Activated CD8-positive, alpha-beta T cell treated with anti-CD3 and anti-CD28 coated beads for 36 hours (primary cell): ENCODE measurements at regions not wholly inside any gene's neighbourhood (a gene's known extent, or its start where the extent isn't known, plus 50 kb on each side); places are given as distances from the start of the nearest gene placed in this dataset.
"Not testable (repeated sequence)": the region's sequence is repeated elsewhere in the genome, so short reads cannot be mapped to it uniquely, and the experiment has no call there.

Source experiments
- ATAC-seq: fragments of 200-7000 bp; cut with Tn5 transposase; one replicate; pipeline ENCODE4 v1.10.0; 2021; ENCODE audit warnings: mild to moderate bottlenecking, moderate library complexity
- CTCF ChIA-PET: fragments of 350-600 bp; sonication (Branson Sonifier 250); formaldehyde crosslinking; loops from one replicate; lab custom pipeline; 2021; ENCODE audit warnings: antibody characterized with exemption; lab: Charles Lee
- POLR2A ChIA-PET: fragments of 350-600 bp; sonication (Branson Sonifier 250); formaldehyde crosslinking; loops from one replicate; lab custom pipeline; 2021; ENCODE audit warnings: antibody characterized with exemption; lab: Charles Lee
- DNase-seq: peaks from one replicate; pipeline ENCODE4 v3.0.0-alpha.2; 2020
- H3K27ac Mint-ChIP-seq: one replicate; pipeline ENCODE4 v1.8.0; 2021; ENCODE audit warnings: mild to moderate bottlenecking, mixed read lengths
- H3K27me3 Mint-ChIP-seq: one replicate; pipeline ENCODE4 v1.8.0; 2021; ENCODE audit warnings: mixed read lengths
- H3K36me3 Mint-ChIP-seq: one replicate; pipeline ENCODE4 v1.8.0; 2021; ENCODE audit warnings: low read depth, mixed read lengths
- H3K4me1 Mint-ChIP-seq: one replicate; pipeline ENCODE4 v1.8.0; 2021; ENCODE audit warnings: low read depth, mixed read lengths
- H3K4me3 Mint-ChIP-seq: one replicate; pipeline ENCODE4 v1.8.0; 2021; ENCODE audit warnings: mild to moderate bottlenecking, moderate library complexity, mixed read lengths
- H3K9me3 Mint-ChIP-seq: one replicate; pipeline ENCODE4 v1.8.0; 2021; ENCODE audit warnings: mixed read lengths
- CTCF ChIP-seq: fragments of 200-600 bp; IDR thresholded peaks from one replicate; pipeline ENCODE4 v1.8.0; 2022; ENCODE audit warnings: antibody characterized with exemption, mild to moderate bottlenecking
- intact Hi-C: fragments of 100-400 bp; cut with micrococcal nuclease; formaldehyde crosslinking; loops from one replicate; pipeline ENCODE4 v1.10.0; 2022

- no peak overlapping the region for H3K4me3 Mint-ChIP-seq
- no peaks in the 10 kb centered on the region for H3K9me3 Mint-ChIP-seq
- ChIA-PET CTCF (no interaction called here), POLR2A (no interaction called here)
- intact Hi-C loops: no loop called here
- no peak for TF ChIP-seq CTCF
- no peaks in the 10 kb centered on the region for H3K4me1 Mint-ChIP-seq
- H3K36me3 Mint-ChIP-seq: no peaks in the 10 kb centered on the region
- no peaks in the 10 kb centered on the region for H3K27me3 Mint-ChIP-seq
- DNase-seq (no peak), ATAC-seq (no peak)
- no peak overlapping the region for H3K27ac Mint-ChIP-seq
Measured at GRCh38 chrX:139332441-139332840, 198.1 kb upstream of the F9 start.

GRCh38 chrX:139327355-139327754, 203.2 kb upstream of the F9 start:
- DNase-seq (no peak), ATAC-seq (no peak)
- intact Hi-C loops: no loop called here
- ChIA-PET CTCF (no interaction called here), POLR2A (no interaction called here)
- Mint-ChIP-seq H3K27ac (no peak overlapping the region), H3K4me1 (no peaks in the 10 kb centered on the region), H3K4me3 (no peak overlapping the region), H3K27me3 (no peaks in the 10 kb centered on the region), H3K9me3 (no peaks in the 10 kb centered on the region), H3K36me3 (no peaks in the 10 kb centered on the region)
- no peak for TF ChIP-seq CTCF

- Mint-ChIP-seq H3K27ac (no peak overlapping the region), H3K4me3 (no peak overlapping the region), H3K27me3 (no peaks in the 10 kb centered on the region), H3K9me3 (no peaks in the 10 kb centered on the region), H3K36me3 (no peaks in the 10 kb centered on the region), H3K4me1 (no peaks in the 10 kb centered on the region)
- POLR2A ChIA-PET: no interaction called here
- ATAC-seq: no peak
- intact Hi-C loops: no loop called here
- TF ChIP-seq CTCF: no peak
- DNase-seq: no peak
- CTCF ChIA-PET: no interaction called here
Measured at GRCh38 chrX:139324756-139325155, 205.8 kb upstream of the F9 start.

DNA sequence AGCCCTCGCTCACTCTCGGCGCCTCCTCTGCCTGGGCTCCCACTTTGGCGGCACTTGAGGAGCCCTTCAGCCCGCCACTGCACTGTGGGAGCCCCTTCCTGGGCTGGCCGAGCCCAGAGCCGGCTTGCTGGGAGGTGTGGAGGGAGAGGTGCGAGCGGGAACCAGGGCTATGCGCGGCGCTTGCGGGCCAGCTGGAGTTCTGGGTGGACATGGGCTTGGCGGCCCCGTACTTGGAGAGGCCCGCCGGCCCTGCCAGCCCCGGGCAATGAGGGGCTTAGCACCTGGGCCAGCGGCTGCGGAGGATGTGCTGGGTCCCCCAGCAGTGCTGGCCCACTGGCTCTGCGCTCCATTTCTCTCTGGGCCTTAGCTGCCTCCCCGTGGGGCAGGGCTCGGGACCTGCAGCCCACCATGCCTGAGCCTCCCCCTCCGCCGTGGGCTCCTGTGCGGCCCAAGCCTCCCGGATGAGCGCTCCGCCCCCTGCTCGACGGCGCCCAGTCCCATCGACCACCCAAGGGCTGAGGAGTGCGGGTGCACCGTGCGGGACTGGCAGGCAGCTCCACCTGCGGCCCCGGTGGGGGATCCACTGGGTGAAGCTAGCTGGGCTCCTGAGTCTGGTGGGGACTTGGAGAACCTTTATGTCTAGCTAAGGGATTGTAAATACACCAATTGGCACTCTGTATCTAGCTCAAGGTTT, 209.7 kb upstream of the F9 start:
- intact Hi-C loops, CTCF ChIA-PET, H3K4me1 Mint-ChIP-seq, H3K27ac Mint-ChIP-seq, H3K4me3 Mint-ChIP-seq, H3K36me3 Mint-ChIP-seq, H3K9me3 Mint-ChIP-seq, POLR2A ChIA-PET, ATAC-seq, DNase-seq, H3K27me3 Mint-ChIP-seq: not testable (repeated sequence)

- intact Hi-C loops, DNase-seq, H3K4me1 Mint-ChIP-seq, CTCF ChIA-PET, ATAC-seq, H3K4me3 Mint-ChIP-seq, H3K27ac Mint-ChIP-seq, H3K27me3 Mint-ChIP-seq, POLR2A ChIA-PET, H3K36me3 Mint-ChIP-seq: not testable (repeated sequence)
- H3K9me3 Mint-ChIP-seq: peaks cover 10% of the 10 kb centered on the region
Measured at GRCh38 chrX:139306675-139307074, 223.9 kb upstream of the F9 start.

DNA sequence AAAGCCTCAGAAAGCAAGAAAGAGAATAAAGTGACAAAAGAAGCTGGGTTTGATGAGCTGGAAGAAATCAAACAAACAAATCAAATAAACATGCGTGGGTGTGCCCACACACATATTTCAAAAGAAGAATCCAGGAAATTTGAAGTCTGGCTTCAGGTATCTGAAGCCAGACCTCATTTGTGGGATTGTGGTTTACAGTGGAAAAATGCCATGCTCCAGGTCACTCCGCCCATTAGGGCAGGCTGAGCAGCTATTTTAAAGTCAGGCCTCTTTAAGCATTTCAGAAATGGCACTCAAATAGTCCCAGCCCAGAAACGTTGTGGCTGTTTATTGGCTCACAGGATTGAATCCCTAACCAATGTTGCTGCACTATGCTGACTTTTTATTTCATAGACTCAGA, 226.1 kb upstream of the F9 start:
- no peaks in the 10 kb centered on the region for H3K4me1 Mint-ChIP-seq
- H3K4me3 Mint-ChIP-seq: no peak overlapping the region
- ChIA-PET POLR2A (no interaction called here), CTCF (no interaction called here)
- H3K36me3 Mint-ChIP-seq: no peaks in the 10 kb centered on the region
- no peak for ATAC-seq
- H3K27ac Mint-ChIP-seq: no peak overlapping the region
- TF ChIP-seq CTCF: no peak
- DNase-seq: no peak
- no peaks in the 10 kb centered on the region for H3K27me3 Mint-ChIP-seq
- peaks cover 10% of the 10 kb centered on the region for H3K9me3 Mint-ChIP-seq
- intact Hi-C loops: no loop called here
